GM23338 (cell line): ENCODE measurements at regions not wholly inside any gene's neighbourhood (a gene's known extent, or its start where the extent isn't known, plus 50 kb on each side); places are given as distances from the start of the nearest gene placed in this dataset.

Source experiments
- CREB1 ChIP-seq: fragments of 250-450 bp; sonication (Bioruptor Pico); IDR thresholded peaks from 2 replicates; pipeline ENCODE4 v1.5.0; 2020; ENCODE audit warnings: low read depth, mild to moderate bottlenecking, moderate library complexity
- EZH2 ChIP-seq: fragments of 200-600 bp; sonication (generic); IDR thresholded peaks from one replicate; pipeline ENCODE4 v1.8.0; 2017; ENCODE audit warnings: antibody characterized with exemption, mild to moderate bottlenecking, low read depth; ENCODE audit not compliant: unreplicated experiment
- POLR2AphosphoS5 ChIP-seq: IDR thresholded peaks from 2 replicates; pipeline ENCODE4 v1.6.1; 2016; ENCODE audit warnings: antibody characterized with exemption, low read depth
- REST ChIP-seq: IDR thresholded peaks from one replicate; pipeline ENCODE4 v1.6.1; 2018; ENCODE audit warnings: antibody characterized with exemption; ENCODE audit not compliant: unreplicated experiment
- TF ChIP-seq, protein P1 (sequence below), 2 experiments: fragments of 200-600 bp in 1 of 2; sonication (generic) in 1 of 2; conservative IDR thresholded peaks; 2 replicates each; pipeline versions ENCODE4 v1.5.1 to v1.6.1; 2016 to 2017; ENCODE audit warnings: antibody characterized with exemption in 2 of 2, low read depth in 2 of 2, mild to moderate bottlenecking in 2 of 2, moderate library complexity in 1 of 2

- no peak for TF ChIP-seq REST
- TF ChIP-seq, protein P1, sequence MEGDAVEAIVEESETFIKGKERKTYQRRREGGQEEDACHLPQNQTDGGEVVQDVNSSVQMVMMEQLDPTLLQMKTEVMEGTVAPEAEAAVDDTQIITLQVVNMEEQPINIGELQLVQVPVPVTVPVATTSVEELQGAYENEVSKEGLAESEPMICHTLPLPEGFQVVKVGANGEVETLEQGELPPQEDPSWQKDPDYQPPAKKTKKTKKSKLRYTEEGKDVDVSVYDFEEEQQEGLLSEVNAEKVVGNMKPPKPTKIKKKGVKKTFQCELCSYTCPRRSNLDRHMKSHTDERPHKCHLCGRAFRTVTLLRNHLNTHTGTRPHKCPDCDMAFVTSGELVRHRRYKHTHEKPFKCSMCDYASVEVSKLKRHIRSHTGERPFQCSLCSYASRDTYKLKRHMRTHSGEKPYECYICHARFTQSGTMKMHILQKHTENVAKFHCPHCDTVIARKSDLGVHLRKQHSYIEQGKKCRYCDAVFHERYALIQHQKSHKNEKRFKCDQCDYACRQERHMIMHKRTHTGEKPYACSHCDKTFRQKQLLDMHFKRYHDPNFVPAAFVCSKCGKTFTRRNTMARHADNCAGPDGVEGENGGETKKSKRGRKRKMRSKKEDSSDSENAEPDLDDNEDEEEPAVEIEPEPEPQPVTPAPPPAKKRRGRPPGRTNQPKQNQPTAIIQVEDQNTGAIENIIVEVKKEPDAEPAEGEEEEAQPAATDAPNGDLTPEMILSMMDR (conservative IDR thresholded peaks at IDR 0.05; ENCODE audit: low read depth in 2 of 2) = no peak
- no peak for TF ChIP-seq CREB1
- no peak for TF ChIP-seq POLR2AphosphoS5
- TF ChIP-seq EZH2 = no peak
Observed at GRCh38 chr3:109440353-109440752, 103.0 kb upstream of the DPPA4 start.
